A549 (cell line): ENCODE measurements at regions not wholly inside any gene's neighbourhood (a gene's known extent, or its start where the extent isn't known, plus 50 kb on each side); places are given as distances from the start of the nearest gene placed in this dataset.

Experiments used
- CTCF ChIP-seq: fragments of >200 bp; sonication (Bioruptor Twin); formaldehyde crosslinking; IDR thresholded peaks from 3 replicates; pipeline ENCODE4 v1.5.1; 2016
- MAFK ChIP-seq: fragments of 450-650 bp; IDR thresholded peaks from 2 replicates; pipeline ENCODE4 v1.6.1; 2014; ENCODE audit not compliant: partially characterized antibody

- TF ChIP-seq MAFK (no peak), CTCF (no peak)
Measured at GRCh38 chr7:16007911-16008310, 321.4 kb upstream of the MEOX2 start.
